ENCODE measurements at regions not wholly inside any gene's neighbourhood (a gene's known extent, or its start where the extent isn't known, plus 50 kb on each side); places are given as distances from the start of the nearest gene placed in this dataset.
"Not testable (repeated sequence)": the region's sequence is repeated elsewhere in the genome, so short reads cannot be mapped to it uniquely, and the experiment has no call there.

- WGBS (ENCODE audit: missing lambda C conversion rate): 73% methylated on average over 3 of the region's 3 CpGs
- TF ChIP-seq SREBF2 (IDR thresholded peaks at IDR 0.05) (no peak), HMGXB4 (CRISPR knock-in tag; IDR thresholded peaks at IDR 0.05; ENCODE audit: borderline replicate concordance) (no peak), SMC3 (IDR thresholded peaks at IDR 0.05) (no peak)
- TF ChIP-seq, protein P1, sequence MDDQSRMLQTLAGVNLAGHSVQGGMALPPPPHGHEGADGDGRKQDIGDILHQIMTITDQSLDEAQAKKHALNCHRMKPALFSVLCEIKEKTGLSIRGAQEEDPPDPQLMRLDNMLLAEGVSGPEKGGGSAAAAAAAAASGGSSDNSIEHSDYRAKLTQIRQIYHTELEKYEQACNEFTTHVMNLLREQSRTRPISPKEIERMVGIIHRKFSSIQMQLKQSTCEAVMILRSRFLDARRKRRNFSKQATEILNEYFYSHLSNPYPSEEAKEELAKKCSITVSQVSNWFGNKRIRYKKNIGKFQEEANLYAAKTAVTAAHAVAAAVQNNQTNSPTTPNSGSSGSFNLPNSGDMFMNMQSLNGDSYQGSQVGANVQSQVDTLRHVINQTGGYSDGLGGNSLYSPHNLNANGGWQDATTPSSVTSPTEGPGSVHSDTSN (IDR thresholded peaks at IDR 0.05): no peak
- ChIA-PET POLR2A (no interaction called here), CTCF (no interaction called here)
- no peak for DNase-seq (ENCODE audit: low read depth in 1 of 2, low spot score in 1 of 2)
- FAIRE-seq: no peak
- ATAC-seq: no peak
- Histone ChIP-seq H3K4me3 (no peak overlapping the region), H3K9me3 (no peaks in the 10 kb centered on the region), H3K4me1 (no peaks in the 10 kb centered on the region), H3K4me2 (no peak overlapping the region), H3K27ac (no peak overlapping the region)
Measured at GRCh38 chr5:145521066-145521465, 314.1 kb downstream of the PRELID2 start.

- no peak overlapping the region for H3K27ac ChIP-seq
Measured at GRCh38 chr5:145520335-145520734, 314.8 kb downstream of the PRELID2 start.

GRCh38 chr5:145517588-145517987 is 317.6 kb downstream of the PRELID2 start:
- H3K4me3 ChIP-seq; H3K4me1 ChIP-seq; H3K27ac ChIP-seq; POLR2A ChIA-PET; CTCF ChIA-PET; ATAC-seq; H3K4me2 ChIP-seq; DNase-seq (ENCODE audit: low read depth in 1 of 2, low spot score in 1 of 2); H3K9me3 ChIP-seq; FAIRE-seq: not testable (repeated sequence)

More at GRCh38 chr5:145520335-145520734, 314.8 kb downstream of the PRELID2 start:
- Histone ChIP-seq H3K4me1 (no peaks in the 10 kb centered on the region), H3K4me2 (no peak overlapping the region), H3K4me3 (no peak overlapping the region), H3K9me3 (no peaks in the 10 kb centered on the region)
- no peak for TF ChIP-seq RAD21 (conservative IDR thresholded peaks at IDR 0.05 in 1 of 2, IDR thresholded peaks at IDR 0.05 in 1 of 2)
- TF ChIP-seq POLR2A (IDR thresholded peaks at IDR 0.05; ENCODE audit: low read length): no peak
- TF ChIP-seq, protein P1 (IDR thresholded peaks at IDR 0.05): no peak
- no peak for TF ChIP-seq FOSL2 (IDR thresholded peaks at IDR 0.05)
- no peak for TF ChIP-seq FOSL2 (CRISPR knock-in tag; IDR thresholded peaks at IDR 0.05)
- TF ChIP-seq, protein P2, sequence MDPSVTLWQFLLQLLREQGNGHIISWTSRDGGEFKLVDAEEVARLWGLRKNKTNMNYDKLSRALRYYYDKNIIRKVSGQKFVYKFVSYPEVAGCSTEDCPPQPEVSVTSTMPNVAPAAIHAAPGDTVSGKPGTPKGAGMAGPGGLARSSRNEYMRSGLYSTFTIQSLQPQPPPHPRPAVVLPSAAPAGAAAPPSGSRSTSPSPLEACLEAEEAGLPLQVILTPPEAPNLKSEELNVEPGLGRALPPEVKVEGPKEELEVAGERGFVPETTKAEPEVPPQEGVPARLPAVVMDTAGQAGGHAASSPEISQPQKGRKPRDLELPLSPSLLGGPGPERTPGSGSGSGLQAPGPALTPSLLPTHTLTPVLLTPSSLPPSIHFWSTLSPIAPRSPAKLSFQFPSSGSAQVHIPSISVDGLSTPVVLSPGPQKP (IDR thresholded peaks at IDR 0.05; ENCODE audit: low read depth, low read length): no peak
- TF ChIP-seq, protein P3, sequence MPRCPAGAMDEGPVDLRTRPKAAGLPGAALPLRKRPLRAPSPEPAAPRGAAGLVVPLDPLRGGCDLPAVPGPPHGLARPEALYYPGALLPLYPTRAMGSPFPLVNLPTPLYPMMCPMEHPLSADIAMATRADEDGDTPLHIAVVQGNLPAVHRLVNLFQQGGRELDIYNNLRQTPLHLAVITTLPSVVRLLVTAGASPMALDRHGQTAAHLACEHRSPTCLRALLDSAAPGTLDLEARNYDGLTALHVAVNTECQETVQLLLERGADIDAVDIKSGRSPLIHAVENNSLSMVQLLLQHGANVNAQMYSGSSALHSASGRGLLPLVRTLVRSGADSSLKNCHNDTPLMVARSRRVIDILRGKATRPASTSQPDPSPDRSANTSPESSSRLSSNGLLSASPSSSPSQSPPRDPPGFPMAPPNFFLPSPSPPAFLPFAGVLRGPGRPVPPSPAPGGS (IDR thresholded peaks at IDR 0.05): no peak
- TF ChIP-seq, protein P4, sequence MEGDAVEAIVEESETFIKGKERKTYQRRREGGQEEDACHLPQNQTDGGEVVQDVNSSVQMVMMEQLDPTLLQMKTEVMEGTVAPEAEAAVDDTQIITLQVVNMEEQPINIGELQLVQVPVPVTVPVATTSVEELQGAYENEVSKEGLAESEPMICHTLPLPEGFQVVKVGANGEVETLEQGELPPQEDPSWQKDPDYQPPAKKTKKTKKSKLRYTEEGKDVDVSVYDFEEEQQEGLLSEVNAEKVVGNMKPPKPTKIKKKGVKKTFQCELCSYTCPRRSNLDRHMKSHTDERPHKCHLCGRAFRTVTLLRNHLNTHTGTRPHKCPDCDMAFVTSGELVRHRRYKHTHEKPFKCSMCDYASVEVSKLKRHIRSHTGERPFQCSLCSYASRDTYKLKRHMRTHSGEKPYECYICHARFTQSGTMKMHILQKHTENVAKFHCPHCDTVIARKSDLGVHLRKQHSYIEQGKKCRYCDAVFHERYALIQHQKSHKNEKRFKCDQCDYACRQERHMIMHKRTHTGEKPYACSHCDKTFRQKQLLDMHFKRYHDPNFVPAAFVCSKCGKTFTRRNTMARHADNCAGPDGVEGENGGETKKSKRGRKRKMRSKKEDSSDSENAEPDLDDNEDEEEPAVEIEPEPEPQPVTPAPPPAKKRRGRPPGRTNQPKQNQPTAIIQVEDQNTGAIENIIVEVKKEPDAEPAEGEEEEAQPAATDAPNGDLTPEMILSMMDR (IDR thresholded peaks at IDR 0.05): no peak
- no peak for TF ChIP-seq HMGXB4 (CRISPR knock-in tag; IDR thresholded peaks at IDR 0.05; ENCODE audit: borderline replicate concordance)
- TF ChIP-seq ZC3H11A (IDR thresholded peaks at IDR 0.05): no peak
- no peak for TF ChIP-seq MAX (IDR thresholded peaks at IDR 0.05)
- no peak for TF ChIP-seq GATA3 (IDR thresholded peaks at IDR 0.05; ENCODE audit: borderline replicate concordance)
- no peak for TF ChIP-seq KDM1A (IDR thresholded peaks at IDR 0.05; ENCODE audit: low read depth)
- no peak for TF ChIP-seq EHMT2 (IDR thresholded peaks at IDR 0.05; ENCODE audit: low read depth)
- no peak for TF ChIP-seq CBX8 (IDR thresholded peaks at IDR 0.05)
- DNase-seq (ENCODE audit: low read depth in 1 of 2, low spot score in 1 of 2) (no peak), FAIRE-seq (no peak), ATAC-seq (no peak)
- CTCF ChIA-PET: interaction anchor here (1.0 kb wide), 1 partner anchor 38 kb away, joined by 3 read pairs; no protein-coding TSS in a partner anchor
- WGBS (ENCODE audit: missing lambda C conversion rate): 44% methylated on average over 4 of the region's 4 CpGs
- POLR2A ChIA-PET: no interaction called here

Data from A549 (cell line).